Left lung (tissue), 4 donors: ENCODE measurements at regions not wholly inside any gene's neighbourhood (a gene's known extent, or its start where the extent isn't known, plus 50 kb on each side); places are given as distances from the start of the nearest gene placed in this dataset.

Experiments used
- ATAC-seq: fragments of 200-7000 bp; cut with Tn5 transposase; one replicate; pipeline ENCODE4 v1.9.1; 2020; ENCODE audit warnings: moderate library complexity
- DNase-seq, 4 donors: peaks; one replicate each; pipeline ENCODE4 v3.0.0-alpha.2; 2013 to 2020
- H3K27ac ChIP-seq, 2 donors: fragments of 200-600 bp; sonication (generic) in 1 of 2; one replicate each; pipeline versions ENCODE4 v1.5.0 to v1.8.0; 2020 to 2021
- H3K27me3 ChIP-seq, 2 donors: fragments of 200-600 bp; sonication (generic) in 1 of 2; one replicate each; pipeline versions ENCODE4 v1.5.0 to v1.8.0; 2020 to 2021
- H3K36me3 ChIP-seq, 2 donors: fragments of 200-600 bp; sonication (generic) in 1 of 2; one replicate each; pipeline versions ENCODE4 v1.5.0 to v1.8.0; 2020 to 2021
- H3K4me1 ChIP-seq, 2 donors: fragments of 200-600 bp; one replicate each; pipeline ENCODE4 v1.8.0; 2021
- H3K4me3 ChIP-seq, 2 donors: fragments of 200-600 bp; sonication (generic) in 1 of 2; one replicate each; pipeline versions ENCODE4 v1.5.0 to v1.8.0; 2020 to 2021; ENCODE audit warnings: mild to moderate bottlenecking in 1 of 2
- H3K9me3 ChIP-seq, 2 donors: fragments of 200-600 bp; sonication (generic) in 1 of 2; one replicate each; pipeline versions ENCODE4 v1.5.0 to v1.8.0; 2020 to 2021
- CTCF ChIP-seq, 2 donors: fragments of 200-600 bp; sonication (generic) in 1 of 2; IDR thresholded peaks; one replicate each; pipeline versions ENCODE4 v1.5.0 to v1.8.0; 2021; ENCODE audit warnings: antibody characterized with exemption in 2 of 2
- intact Hi-C, 2 donors: fragments of 100-400 bp; cut with DNase I; formaldehyde crosslinking; loops; one replicate each; pipeline versions ENCODE4 v1.11.2 to v1.14.2; 2022
- donor health status: DM: no; HTN: yes; CAD: no.
- donor health status: DM: no; HTN: no; CAD: no.

- Histone ChIP-seq H3K36me3 (no peaks in the 10 kb centered on the region), H3K27me3 (no peaks in the 10 kb centered on the region), H3K9me3 (no peaks in the 10 kb centered on the region), H3K4me3 (no peak overlapping the region), H3K4me1 (no peaks in the 10 kb centered on the region), H3K27ac (no peak overlapping the region)
- no peak for TF ChIP-seq CTCF (IDR thresholded peaks at IDR 0.05)
- DNase-seq (no peak), ATAC-seq (no peak)
- intact Hi-C loops = no loop called here
Observed at GRCh38 chr1:191142748-191143147, 665.1 kb upstream of the BRINP3 start.

GRCh38 chr1:191145834-191146233, 668.2 kb upstream of the BRINP3 start:
- H3K27me3 ChIP-seq = no peaks in the 10 kb centered on the region
- no peaks in the 10 kb centered on the region for H3K36me3 ChIP-seq

DNA sequence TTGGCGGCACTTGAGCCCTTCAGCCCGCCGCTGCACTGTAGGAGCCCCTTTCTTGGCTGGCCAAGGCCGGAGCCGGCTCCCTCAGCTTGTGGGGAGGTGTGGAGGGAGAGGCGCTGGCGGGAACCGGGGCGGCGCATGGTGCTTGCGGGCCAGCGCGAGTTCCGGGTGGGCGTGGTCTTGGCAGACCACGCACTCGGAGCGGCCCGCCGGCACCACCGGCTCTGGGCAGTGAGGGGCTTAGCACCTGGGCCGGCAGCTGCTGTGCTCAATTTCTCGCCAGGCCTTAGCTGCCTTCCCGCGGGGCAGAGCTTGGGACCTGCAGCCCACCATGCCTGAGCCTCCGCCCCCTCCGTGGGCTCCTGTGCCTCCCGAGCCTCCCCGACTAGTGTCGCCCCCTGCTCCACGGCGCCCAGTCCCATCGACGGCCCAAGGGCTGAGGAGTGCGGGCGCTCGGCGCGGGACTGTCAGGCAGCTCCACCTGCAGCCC, 673.7 kb upstream of the BRINP3 start:
- H3K27me3 ChIP-seq = no peaks in the 10 kb centered on the region
- no peak for TF ChIP-seq CTCF (IDR thresholded peaks at IDR 0.05)
- DNase-seq (peak in 1 of 4 donors; percentile 79), ATAC-seq (no peak)
- no peak overlapping the region for H3K4me3 ChIP-seq
- no peak overlapping the region for H3K27ac ChIP-seq
- peaks cover 0 to 13% of the 10 kb centered on the region in 2 donors for H3K9me3 ChIP-seq
- no peaks in the 10 kb centered on the region for H3K4me1 ChIP-seq
- no peaks in the 10 kb centered on the region for H3K36me3 ChIP-seq
- intact Hi-C loops = no loop called here

More at GRCh38 chr1:191145834-191146233, 668.2 kb upstream of the BRINP3 start:
- no peaks in the 10 kb centered on the region for H3K4me1 ChIP-seq
- DNase-seq = no peak
- no peak for TF ChIP-seq CTCF (IDR thresholded peaks at IDR 0.05)
- intact Hi-C loops = no loop called here
- H3K4me3 ChIP-seq = no peak overlapping the region
- H3K9me3 ChIP-seq = no peaks in the 10 kb centered on the region
- ATAC-seq = no peak
- H3K27ac ChIP-seq = no peak overlapping the region

DNA sequence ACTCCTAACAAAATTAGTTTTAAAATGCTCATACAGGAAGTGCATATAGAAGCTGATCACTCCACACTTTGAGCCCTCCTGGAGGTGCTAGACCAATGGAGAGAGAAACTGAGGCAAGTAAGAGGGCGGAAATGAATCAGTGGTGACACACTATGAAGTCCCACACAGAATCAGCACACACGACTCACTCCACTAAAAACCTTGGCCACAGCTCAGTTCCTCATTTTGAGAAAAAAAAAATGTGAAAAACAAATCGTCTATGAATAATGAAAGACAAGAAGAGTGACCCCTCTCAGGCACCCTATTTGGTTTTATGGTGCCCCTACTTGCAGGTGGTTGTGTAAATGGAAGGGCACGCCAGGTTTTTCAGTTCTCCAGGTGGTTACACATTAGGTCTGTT, 675.1 kb upstream of the BRINP3 start:
- H3K4me1 ChIP-seq = no peaks in the 10 kb centered on the region
- H3K27me3 ChIP-seq = no peaks in the 10 kb centered on the region
- DNase-seq (no peak), ATAC-seq (no peak)
- no peak for TF ChIP-seq CTCF (IDR thresholded peaks at IDR 0.05)
- no peak overlapping the region for H3K4me3 ChIP-seq
- no peak overlapping the region for H3K27ac ChIP-seq
- peaks cover 0 to 13% of the 10 kb centered on the region in 2 donors for H3K9me3 ChIP-seq
- H3K36me3 ChIP-seq = no peaks in the 10 kb centered on the region
- intact Hi-C loops = no loop called here

DNA sequence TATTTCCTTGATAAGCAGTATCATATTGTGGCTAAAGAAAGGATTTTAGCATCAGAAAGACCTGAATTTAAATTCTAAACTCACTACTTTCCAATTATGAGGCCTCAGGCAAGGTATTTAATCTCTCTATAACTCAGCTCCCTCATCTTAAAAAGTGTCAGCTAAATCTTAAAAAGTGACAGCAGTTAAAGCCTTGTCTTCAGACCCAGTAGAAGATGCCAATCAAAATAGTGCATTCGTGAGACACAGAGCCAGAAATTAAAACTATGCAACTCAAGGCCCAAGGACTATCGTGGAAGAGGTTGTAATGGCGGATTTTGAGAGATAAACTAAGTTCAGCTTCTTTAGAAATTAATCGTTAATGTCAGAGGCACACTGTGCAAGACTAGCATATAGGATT, 677.5 kb upstream of the BRINP3 start:
- intact Hi-C loops = no loop called here
- H3K27ac ChIP-seq = no peak overlapping the region
- ATAC-seq (no peak), DNase-seq (no peak)
- TF ChIP-seq CTCF (IDR thresholded peaks at IDR 0.05) = no peak
- H3K36me3 ChIP-seq = no peaks in the 10 kb centered on the region
- H3K9me3 ChIP-seq = peaks cover 0 to 24% of the 10 kb centered on the region in 2 donors
- H3K4me3 ChIP-seq = no peak overlapping the region
- no peaks in the 10 kb centered on the region for H3K27me3 ChIP-seq
- no peaks in the 10 kb centered on the region for H3K4me1 ChIP-seq
